Activated T-helper 17 cell treated with anti-CD3 and anti-CD28 coated beads, Interleukin-2, amount 50 U/mL, for 72 hours (primary cell): ENCODE measurements at regions not wholly inside any gene's neighbourhood (a gene's known extent, or its start where the extent isn't known, plus 50 kb on each side); places are given as distances from the start of the nearest gene placed in this dataset.
"Not testable (repeated sequence)": the region's sequence is repeated elsewhere in the genome, so short reads cannot be mapped to it uniquely, and the experiment has no call there.

Experiments
- ATAC-seq: fragments of 150-1000 bp; cut with Tn5 transposase; replicated peaks from 2 replicates; pipeline ENCODE4 v1.10.0; 2021; ENCODE audit warnings: mild to moderate bottlenecking, moderate library complexity
- H3K27ac Mint-ChIP-seq: one replicate; pipeline ENCODE4 v1.8.0; 2022; ENCODE audit warnings: mixed read lengths
- H3K27me3 Mint-ChIP-seq: one replicate; pipeline ENCODE4 v1.8.0; 2022; ENCODE audit warnings: mixed read lengths
- H3K36me3 Mint-ChIP-seq: one replicate; pipeline ENCODE4 v1.8.0; 2022; ENCODE audit warnings: low read depth, mild to moderate bottlenecking, mixed read lengths
- H3K4me1 Mint-ChIP-seq: one replicate; pipeline ENCODE4 v1.8.0; 2022; ENCODE audit warnings: mixed read lengths
- H3K4me3 Mint-ChIP-seq: one replicate; pipeline ENCODE4 v1.8.0; 2022; ENCODE audit warnings: mild to moderate bottlenecking, mixed read lengths
- H3K9me3 Mint-ChIP-seq: one replicate; pipeline ENCODE4 v1.8.0; 2022; ENCODE audit warnings: mixed read lengths

DNA sequence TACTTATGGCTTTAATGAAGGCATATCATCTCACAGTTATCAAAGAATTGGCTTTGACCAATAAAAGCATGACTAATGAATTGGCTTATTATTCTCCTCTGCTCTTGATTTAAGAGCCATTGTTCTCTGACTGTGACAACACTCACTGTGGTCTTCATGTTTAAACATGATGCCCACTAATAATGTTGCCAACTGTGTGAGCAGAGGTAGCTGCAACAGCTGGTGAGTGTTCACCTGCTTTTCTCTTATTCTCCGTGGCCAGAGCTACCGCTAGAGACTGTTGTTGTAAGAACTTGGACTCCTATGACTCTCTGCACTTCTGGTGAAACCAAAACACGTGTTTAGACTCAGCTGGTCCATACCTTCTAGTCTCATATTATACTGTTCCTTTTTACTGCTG lies 335.9 kb downstream of the XPNPEP1 start:
- no peaks in the 10 kb centered on the region for H3K36me3 Mint-ChIP-seq
- peaks cover 3% of the 10 kb centered on the region for H3K27me3 Mint-ChIP-seq
- H3K9me3 Mint-ChIP-seq: peaks cover 11% of the 10 kb centered on the region
- no peaks in the 10 kb centered on the region for H3K4me1 Mint-ChIP-seq
- no peak for ATAC-seq
- H3K27ac Mint-ChIP-seq: no peak overlapping the region
- H3K4me3 Mint-ChIP-seq: no peak overlapping the region

DNA sequence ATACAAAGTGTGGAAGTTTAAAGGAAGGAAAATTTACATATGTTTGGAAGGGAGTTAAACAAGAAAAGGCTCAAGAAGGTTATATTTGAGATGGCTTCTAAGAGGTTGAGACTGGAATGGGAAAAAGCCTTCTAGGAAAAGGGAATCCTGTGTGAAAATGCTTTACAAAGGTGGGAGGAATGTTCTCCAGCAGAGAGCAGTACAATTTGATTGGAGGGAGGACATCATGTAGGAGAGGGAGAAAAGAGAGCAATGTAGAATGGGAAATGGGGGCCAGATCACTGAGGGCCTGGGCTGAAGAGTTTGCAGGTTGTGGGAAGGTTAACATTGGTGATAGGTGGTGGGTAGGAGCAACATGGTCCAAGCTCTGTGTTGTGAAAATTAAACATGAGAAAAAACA lies 366.9 kb downstream of the XPNPEP1 start:
- no peaks in the 10 kb centered on the region for H3K27me3 Mint-ChIP-seq
- no peak for ATAC-seq
- H3K4me3 Mint-ChIP-seq: no peak overlapping the region
- no peaks in the 10 kb centered on the region for H3K4me1 Mint-ChIP-seq
- no peak overlapping the region for H3K27ac Mint-ChIP-seq
- peaks cover 3% of the 10 kb centered on the region for H3K9me3 Mint-ChIP-seq
- H3K36me3 Mint-ChIP-seq: no peaks in the 10 kb centered on the region

DNA sequence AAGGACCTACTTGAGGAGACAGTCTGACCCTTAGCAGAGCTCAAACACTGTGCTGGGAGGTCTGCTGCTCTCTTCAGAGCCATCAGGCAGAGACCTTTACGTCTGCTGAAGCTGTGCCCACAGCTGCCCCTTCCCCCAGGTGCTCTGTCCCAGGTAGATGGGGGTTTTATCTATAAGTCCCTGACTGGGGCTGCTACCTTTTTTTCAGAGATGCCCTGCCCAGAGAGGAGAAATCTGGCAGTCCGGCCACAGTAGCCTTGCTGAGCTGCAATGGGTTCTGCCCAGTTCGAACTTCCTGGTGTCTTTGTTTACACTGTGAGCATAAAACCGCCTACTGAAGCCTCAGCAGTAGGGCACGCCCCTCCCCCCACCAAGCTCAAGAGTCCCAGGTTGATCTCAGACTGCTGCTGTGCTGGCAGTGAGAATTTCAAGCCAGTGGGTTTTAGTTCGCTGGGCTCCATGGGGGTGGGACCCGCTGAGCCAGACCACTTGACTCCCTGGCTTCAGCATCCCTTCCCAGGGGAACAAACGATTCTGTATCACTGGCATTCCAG lies 381.2 kb downstream of the XPNPEP1 start:
- H3K4me1 Mint-ChIP-seq, H3K27ac Mint-ChIP-seq, H3K36me3 Mint-ChIP-seq, H3K9me3 Mint-ChIP-seq, H3K4me3 Mint-ChIP-seq, H3K27me3 Mint-ChIP-seq, ATAC-seq: not testable (repeated sequence)

DNA sequence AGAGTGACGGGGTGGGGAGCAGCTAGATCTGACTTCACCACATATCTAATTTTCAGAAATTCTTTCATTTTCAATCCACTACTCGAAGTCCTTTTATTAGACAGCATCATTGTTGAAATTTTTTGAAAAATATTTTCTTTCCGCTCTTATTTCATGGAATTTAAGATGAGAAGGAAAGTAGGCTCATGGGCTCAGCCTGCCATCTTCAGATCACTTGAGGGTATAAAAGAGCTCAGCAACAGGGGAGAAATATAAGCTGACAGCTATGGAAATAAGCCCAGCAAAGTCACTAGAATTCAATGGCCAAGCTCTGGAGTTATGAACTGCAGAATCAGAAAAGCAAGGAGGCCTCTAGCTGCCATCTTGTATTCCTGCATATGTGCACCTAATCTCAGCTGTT lies 389.1 kb downstream of the XPNPEP1 start:
- no peak for ATAC-seq
- Mint-ChIP-seq H3K9me3 (peaks cover 11% of the 10 kb centered on the region), H3K4me3 (no peak overlapping the region), H3K27ac (no peak overlapping the region), H3K4me1 (no peaks in the 10 kb centered on the region), H3K27me3 (no peaks in the 10 kb centered on the region), H3K36me3 (no peaks in the 10 kb centered on the region)

DNA sequence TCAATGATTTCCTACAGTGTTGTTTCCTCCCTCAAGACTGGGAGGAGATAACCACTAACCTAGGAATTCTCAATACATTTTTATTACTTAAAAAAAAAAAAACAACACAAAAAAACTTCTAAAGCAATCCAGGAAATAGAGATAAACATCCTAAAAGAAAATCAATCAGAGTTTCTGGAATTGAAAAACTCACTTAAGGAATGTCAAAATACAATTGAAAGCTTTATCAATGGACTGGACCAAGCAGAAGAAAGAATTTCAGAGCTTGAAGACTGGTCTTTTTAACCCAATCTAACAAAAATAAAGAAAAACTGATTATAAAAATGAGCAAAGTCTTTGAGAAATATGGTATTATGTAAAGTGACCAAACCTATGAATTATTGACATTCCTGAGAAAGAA lies 394.1 kb downstream of the XPNPEP1 start:
- Mint-ChIP-seq H3K9me3 (peaks cover 16% of the 10 kb centered on the region), H3K27me3 (no peaks in the 10 kb centered on the region), H3K4me3 (no peak overlapping the region), H3K36me3 (no peaks in the 10 kb centered on the region), H3K27ac (no peak overlapping the region), H3K4me1 (no peaks in the 10 kb centered on the region)
- ATAC-seq: no peak

DNA sequence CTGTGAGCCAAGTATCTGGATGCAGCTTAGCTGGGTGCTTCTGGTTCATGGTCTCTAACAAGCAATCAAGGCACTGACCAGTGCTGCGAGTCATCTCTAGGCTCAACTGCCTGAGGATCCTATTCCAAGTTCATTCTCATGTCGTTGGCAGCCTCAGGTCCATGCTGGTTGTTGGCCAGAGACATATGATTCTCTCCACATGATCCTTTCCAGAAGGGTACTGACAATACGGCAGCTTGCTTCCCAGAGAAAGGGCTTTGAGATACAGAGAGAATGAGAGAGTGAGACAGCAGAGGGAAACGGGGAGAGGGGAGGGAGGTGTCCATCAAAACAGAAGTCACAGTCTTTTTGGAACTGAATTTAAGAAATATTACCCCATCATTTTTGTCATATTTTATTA lies 405.6 kb downstream of the XPNPEP1 start:
- no peak for ATAC-seq
- Mint-ChIP-seq H3K4me1 (no peaks in the 10 kb centered on the region), H3K27me3 (no peaks in the 10 kb centered on the region), H3K9me3 (no peaks in the 10 kb centered on the region), H3K36me3 (no peaks in the 10 kb centered on the region), H3K27ac (no peak overlapping the region), H3K4me3 (no peak overlapping the region)

DNA sequence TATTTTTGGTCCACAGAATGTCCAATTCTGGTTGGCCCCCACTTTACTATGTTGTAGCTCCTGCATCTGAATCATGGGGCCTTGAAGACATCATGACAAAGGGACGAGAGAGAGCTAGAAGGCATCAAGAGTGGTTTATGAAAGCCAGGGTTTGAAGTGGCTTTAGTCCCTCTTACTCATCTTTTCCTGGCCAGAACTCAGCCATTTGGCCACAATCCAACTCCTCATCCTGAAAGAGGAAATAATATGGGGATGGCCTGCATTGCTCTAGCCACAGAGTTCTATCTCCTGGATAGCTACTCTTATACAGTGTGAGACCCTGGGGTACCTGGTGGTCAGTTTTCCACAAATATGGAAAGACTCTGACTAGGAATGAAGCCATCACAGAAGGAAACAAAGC lies 418.9 kb downstream of the XPNPEP1 start:
- H3K4me1 Mint-ChIP-seq: no peaks in the 10 kb centered on the region
- H3K9me3 Mint-ChIP-seq: peaks cover 3% of the 10 kb centered on the region
- no peak overlapping the region for H3K27ac Mint-ChIP-seq
- no peaks in the 10 kb centered on the region for H3K27me3 Mint-ChIP-seq
- H3K4me3 Mint-ChIP-seq: no peak overlapping the region
- no peaks in the 10 kb centered on the region for H3K36me3 Mint-ChIP-seq
- no peak for ATAC-seq

DNA sequence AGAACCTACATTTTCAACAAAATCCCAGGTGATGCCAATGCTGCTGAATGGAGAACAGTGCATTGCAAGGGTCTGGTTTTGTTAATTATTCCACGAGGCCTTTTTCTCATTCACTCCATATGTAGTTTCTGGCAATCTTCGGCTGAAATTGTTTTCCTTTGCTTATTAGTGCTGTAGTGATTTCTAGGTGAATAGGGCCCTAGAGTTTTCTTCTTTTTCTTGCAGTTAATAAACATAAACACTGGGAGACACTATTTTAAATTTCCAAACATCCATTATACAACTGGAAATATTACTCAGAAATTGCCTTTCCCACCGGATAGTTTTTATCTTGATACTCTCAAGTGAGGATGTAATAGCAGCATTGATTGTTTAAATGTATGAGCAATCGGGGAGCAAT lies 435.6 kb downstream of the XPNPEP1 start:
- Mint-ChIP-seq H3K9me3 (no peaks in the 10 kb centered on the region), H3K27ac (no peak overlapping the region), H3K4me3 (no peak overlapping the region), H3K36me3 (no peaks in the 10 kb centered on the region), H3K27me3 (no peaks in the 10 kb centered on the region), H3K4me1 (no peaks in the 10 kb centered on the region)
- no peak for ATAC-seq

DNA sequence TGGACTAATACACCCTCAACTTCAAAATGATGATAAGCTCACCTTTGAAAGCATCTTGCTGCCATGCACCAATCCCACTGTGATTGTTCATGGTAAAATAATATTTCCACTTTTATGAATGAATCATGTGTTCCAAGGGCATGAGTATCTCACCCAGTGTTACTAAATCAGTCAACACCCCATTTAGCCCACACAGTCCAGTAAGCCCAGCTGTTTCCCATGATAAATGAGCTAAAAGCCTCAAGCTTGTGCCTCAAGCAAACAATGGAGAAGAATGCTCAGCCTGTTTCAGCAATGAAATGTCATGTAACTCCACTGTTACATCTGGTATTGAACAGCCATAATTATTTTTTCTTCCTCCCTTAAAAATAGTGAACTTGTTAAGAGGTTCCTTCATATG lies 442.5 kb downstream of the XPNPEP1 start:
- H3K4me3 Mint-ChIP-seq: no peak overlapping the region
- H3K27ac Mint-ChIP-seq: no peak overlapping the region
- H3K36me3 Mint-ChIP-seq: no peaks in the 10 kb centered on the region
- no peaks in the 10 kb centered on the region for H3K27me3 Mint-ChIP-seq
- no peak for ATAC-seq
- no peaks in the 10 kb centered on the region for H3K9me3 Mint-ChIP-seq
- H3K4me1 Mint-ChIP-seq: no peaks in the 10 kb centered on the region

DNA sequence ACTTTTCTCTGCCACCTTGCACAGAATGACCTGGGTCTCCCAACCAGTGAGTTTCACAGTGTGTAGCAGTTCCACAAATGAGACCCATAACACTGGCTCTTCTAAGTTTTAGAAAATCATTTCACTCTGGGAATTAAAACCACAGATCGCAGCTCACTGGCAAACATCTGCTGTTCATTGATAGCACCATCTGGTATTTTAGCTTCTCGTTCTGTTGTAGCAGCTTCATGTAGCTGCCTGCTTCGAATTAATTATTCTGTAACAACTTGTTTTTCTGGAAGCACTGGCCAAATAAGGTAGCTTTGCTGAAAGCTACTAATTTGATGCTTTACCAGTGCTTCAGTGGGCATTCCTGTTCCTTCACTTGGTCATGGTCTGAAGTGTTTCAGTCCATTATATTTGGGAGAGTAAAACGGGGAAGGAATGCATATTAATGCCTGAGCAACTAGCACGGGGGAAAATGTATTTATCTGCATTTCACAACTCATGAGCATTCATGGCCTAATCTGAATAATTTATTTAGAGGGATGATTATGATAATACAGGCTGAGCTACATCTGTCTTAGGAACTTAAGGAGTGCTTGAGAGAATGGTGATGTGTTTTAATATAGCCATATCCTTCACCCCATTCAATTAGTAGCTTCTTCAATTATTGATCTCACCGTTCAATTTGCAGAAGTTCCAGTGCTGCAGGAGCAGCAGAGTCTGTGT lies 447.4 kb downstream of the XPNPEP1 start:
- Mint-ChIP-seq H3K9me3 (no peaks in the 10 kb centered on the region), H3K4me3 (no peak overlapping the region), H3K36me3 (no peaks in the 10 kb centered on the region), H3K4me1 (no peaks in the 10 kb centered on the region), H3K27me3 (no peaks in the 10 kb centered on the region), H3K27ac (no peak overlapping the region)
- ATAC-seq: no peak

DNA sequence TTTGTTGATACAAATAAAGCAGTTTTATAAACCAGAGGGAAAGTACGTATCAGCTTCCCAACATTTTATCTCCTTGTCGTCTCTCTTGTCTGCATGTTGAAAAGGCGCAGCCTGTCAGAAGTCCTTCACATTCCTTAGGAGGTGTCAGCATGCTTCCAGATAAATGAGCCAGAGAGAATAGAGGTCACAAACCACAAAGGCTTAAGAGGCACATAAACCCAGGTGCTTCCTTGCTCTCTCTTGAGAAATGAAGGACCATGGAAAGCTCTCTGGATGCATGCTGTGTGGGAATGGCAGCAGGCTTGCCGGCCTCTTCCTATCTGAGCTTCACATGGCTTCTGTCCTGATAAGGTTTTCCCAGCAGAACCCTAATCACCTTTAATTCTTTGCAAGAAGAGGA lies 448.5 kb downstream of the XPNPEP1 start:
- H3K36me3 Mint-ChIP-seq: no peaks in the 10 kb centered on the region
- ATAC-seq: no peak
- H3K4me3 Mint-ChIP-seq: no peak overlapping the region
- H3K9me3 Mint-ChIP-seq: no peaks in the 10 kb centered on the region
- H3K27ac Mint-ChIP-seq: no peak overlapping the region
- H3K27me3 Mint-ChIP-seq: no peaks in the 10 kb centered on the region
- H3K4me1 Mint-ChIP-seq: no peaks in the 10 kb centered on the region

DNA sequence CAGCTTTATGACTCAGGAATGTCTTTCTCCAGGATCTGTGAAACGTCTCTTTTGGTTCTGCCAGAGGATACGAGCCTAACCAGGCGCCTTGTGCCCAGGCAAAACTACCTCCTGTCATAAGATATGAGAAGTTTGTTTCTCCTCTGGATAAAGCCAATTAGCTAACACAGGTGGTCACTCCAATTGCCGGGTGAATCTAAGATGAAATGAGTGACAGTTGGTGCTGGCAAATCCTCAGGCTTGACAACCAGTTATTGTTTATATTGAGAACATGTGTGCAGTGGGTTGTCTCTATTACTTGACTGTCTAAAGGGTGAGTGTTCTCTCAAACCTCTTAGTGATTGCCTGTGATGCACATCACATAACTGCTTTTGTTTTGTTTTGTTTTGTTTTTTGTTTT lies 449.1 kb downstream of the XPNPEP1 start:
- Mint-ChIP-seq H3K9me3 (no peaks in the 10 kb centered on the region), H3K4me3 (no peak overlapping the region), H3K36me3 (no peaks in the 10 kb centered on the region), H3K4me1 (no peaks in the 10 kb centered on the region), H3K27me3 (no peaks in the 10 kb centered on the region), H3K27ac (no peak overlapping the region)
- no peak for ATAC-seq

DNA sequence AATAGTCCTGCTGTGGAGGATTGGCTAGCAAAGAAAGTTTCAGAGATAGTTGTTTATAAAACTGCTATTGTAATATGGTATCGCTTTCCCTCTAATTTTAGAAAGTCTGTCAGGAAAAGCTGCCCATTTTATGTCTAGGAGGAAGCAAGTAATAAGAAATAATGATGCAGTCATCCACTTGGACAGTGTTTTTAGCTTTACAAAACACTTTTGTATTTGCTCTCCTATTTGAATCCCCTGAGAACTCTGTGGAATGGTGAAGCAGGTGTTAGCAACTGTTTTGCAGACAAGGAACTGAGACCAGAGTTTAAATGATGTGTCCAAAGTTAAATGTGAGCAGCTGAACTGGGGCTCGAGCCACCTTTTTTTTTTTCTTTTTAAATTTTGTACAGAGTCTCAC lies 455.8 kb downstream of the XPNPEP1 start:
- no peaks in the 10 kb centered on the region for H3K9me3 Mint-ChIP-seq
- no peak for ATAC-seq
- H3K4me1 Mint-ChIP-seq: no peaks in the 10 kb centered on the region
- no peak overlapping the region for H3K4me3 Mint-ChIP-seq
- no peaks in the 10 kb centered on the region for H3K27me3 Mint-ChIP-seq
- no peak overlapping the region for H3K27ac Mint-ChIP-seq
- no peaks in the 10 kb centered on the region for H3K36me3 Mint-ChIP-seq

DNA sequence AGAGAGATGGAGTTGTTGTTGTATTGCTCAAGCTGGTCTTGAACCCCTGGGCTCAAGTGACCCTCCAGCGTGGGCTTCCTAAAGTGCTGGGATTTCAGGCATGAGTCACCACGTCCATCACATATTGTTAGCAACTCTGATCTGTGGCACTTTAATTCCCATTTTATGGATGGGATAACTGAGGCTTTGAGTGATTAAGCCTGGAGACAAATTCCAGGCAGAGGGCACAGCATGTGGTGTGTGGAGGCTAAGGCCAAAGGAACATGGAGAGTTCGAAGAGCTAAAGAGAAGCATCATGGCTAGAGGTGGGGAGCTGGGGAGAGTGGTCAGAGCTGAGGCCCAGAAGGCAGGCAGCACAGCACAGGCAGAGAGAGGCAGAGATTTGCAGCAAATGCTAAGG lies 458.4 kb downstream of the XPNPEP1 start:
- no peak overlapping the region for H3K27ac Mint-ChIP-seq
- ATAC-seq: no peak
- no peaks in the 10 kb centered on the region for H3K27me3 Mint-ChIP-seq
- no peaks in the 10 kb centered on the region for H3K4me1 Mint-ChIP-seq
- H3K36me3 Mint-ChIP-seq: no peaks in the 10 kb centered on the region
- peaks cover 7% of the 10 kb centered on the region for H3K9me3 Mint-ChIP-seq
- H3K4me3 Mint-ChIP-seq: no peak overlapping the region

DNA sequence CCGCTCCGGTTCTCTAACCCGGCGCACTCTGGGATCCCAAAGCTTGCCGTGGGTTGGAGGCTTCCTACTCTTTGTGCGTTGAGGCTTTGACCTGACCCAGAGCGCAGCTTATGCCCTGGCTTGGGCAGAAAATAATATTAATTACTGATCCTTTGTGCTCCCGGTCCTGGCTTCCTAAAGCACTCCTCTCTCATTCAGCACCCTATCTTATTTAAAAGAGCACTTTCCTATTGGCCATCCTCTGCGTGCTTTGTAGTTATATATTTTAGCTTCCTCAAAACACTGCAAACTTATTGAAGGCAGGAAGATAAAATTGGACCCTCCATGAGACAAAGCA lies 466.0 kb downstream of the XPNPEP1 start:
- H3K4me3 Mint-ChIP-seq: no peak overlapping the region
- H3K27ac Mint-ChIP-seq: no peak overlapping the region
- H3K4me1 Mint-ChIP-seq: no peaks in the 10 kb centered on the region
- H3K27me3 Mint-ChIP-seq: peaks cover 15% of the 10 kb centered on the region
- no peak for ATAC-seq
- H3K36me3 Mint-ChIP-seq: no peaks in the 10 kb centered on the region
- peaks cover 8% of the 10 kb centered on the region for H3K9me3 Mint-ChIP-seq
